Liver (tissue), 8 donors: ENCODE measurements at regions not wholly inside any gene's neighbourhood (a gene's known extent, or its start where the extent isn't known, plus 50 kb on each side); places are given as distances from the start of the nearest gene placed in this dataset.

Source experiments
- DNase-seq: peaks from one replicate; pipeline ENCODE4 v3.0.0-alpha.2; 2017; ENCODE audit warnings: low spot score
- H3K27ac ChIP-seq, 2 donors: one replicate each; pipeline ENCODE4 v1.7.0; 2013; ENCODE audit warnings: inconsistent platforms in 2 of 2, low read length in 2 of 2, control low read depth in 1 of 2, low read depth in 1 of 2, mild to moderate bottlenecking in 1 of 2
- H3K27me3 ChIP-seq, 4 donors: one replicate each; pipeline versions ENCODE4 v1.6.1 to v1.7.0; 2013; ENCODE audit warnings: low read length in 3 of 4, inconsistent platforms in 1 of 4, mild to moderate bottlenecking in 1 of 4, moderate library complexity in 1 of 4; ENCODE audit not compliant: control insufficient read depth in 4 of 4, insufficient read depth in 4 of 4
- H3K36me3 ChIP-seq, 4 donors: one replicate each; pipeline versions ENCODE4 v1.6.1 to v1.7.0; 2013; ENCODE audit warnings: low read length in 3 of 4, mild to moderate bottlenecking in 3 of 4, low read depth in 1 of 4, moderate library complexity in 1 of 4; ENCODE audit not compliant: control insufficient read depth in 4 of 4, insufficient read depth in 3 of 4
- H3K4me1 ChIP-seq, 4 donors: one replicate each; pipeline versions ENCODE4 v1.6.1 to v1.7.0; 2013; ENCODE audit warnings: low read length in 3 of 4, mild to moderate bottlenecking in 3 of 4, moderate library complexity in 1 of 4; ENCODE audit not compliant: control insufficient read depth in 4 of 4, insufficient read depth in 4 of 4
- H3K4me3 ChIP-seq, 3 donors: one replicate each; pipeline versions ENCODE4 v1.6.1 to v1.7.0; 2013; ENCODE audit warnings: low read length in 3 of 3, control low read depth in 1 of 3, low read depth in 1 of 3, mild to moderate bottlenecking in 1 of 3
- H3K9ac ChIP-seq, 2 donors: one replicate each; pipeline ENCODE4 v1.7.0; 2013; ENCODE audit warnings: low read length in 2 of 2, mild to moderate bottlenecking in 2 of 2, moderate library complexity in 2 of 2, control low read depth in 1 of 2, low read depth in 1 of 2
- H3K9me3 ChIP-seq, 4 donors: one replicate each; pipeline versions ENCODE4 v1.6.1 to v1.7.0; 2013; ENCODE audit warnings: low read length in 3 of 4; ENCODE audit not compliant: control insufficient read depth in 4 of 4
- EGR1 ChIP-seq, 2 donors: IDR thresholded peaks; 2 replicates each; pipeline ENCODE4 v1.6.1; 2016 to 2018; ENCODE audit warnings: antibody characterized with exemption in 2 of 2, low read depth in 2 of 2
- YY1 ChIP-seq: IDR thresholded peaks from 2 replicates; pipeline ENCODE4 v1.6.1; 2016; ENCODE audit warnings: antibody characterized with exemption, mild to moderate bottlenecking
- WGBS: extraction: QIAGEN DNeasy Blood & Tissue Kit; methylation state at CpG from one replicate; pipeline ENCODE4 v1.1.7; 2013; 5-methylcytosine and 5-hydroxymethylcytosine counted together
- TF ChIP-seq, protein P1 (sequence below): fragments of 150-350 bp; IDR thresholded peaks from 2 replicates; pipeline ENCODE4 v1.5.1; 2017; ENCODE audit warnings: improper control_type of control experiment, low read depth, low read length; ENCODE audit not compliant: missing input control
- donor health status: healthy.
- donor health status: healthy.
- donor health status: healthy.
- donor health status: healthy.
- donor health status: healthy.

DNA sequence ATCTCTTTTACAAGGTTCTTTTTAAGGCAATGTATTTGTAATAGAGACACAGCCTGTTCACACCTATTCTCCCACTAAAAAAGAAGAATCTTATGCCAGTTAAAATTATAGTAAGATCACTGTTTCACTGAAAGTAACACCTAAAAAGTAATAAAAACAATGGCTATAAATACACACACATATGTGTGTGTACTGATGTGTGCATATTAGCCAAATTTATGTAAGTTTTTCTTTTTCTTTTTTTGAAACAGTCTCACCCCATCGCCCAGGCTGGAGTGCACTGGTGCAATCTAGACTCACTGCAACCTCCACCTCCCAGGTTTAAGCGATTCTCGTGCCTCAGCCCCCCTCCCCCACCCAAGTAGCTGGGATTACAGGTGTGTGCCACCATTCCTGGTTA lies 56.8 kb upstream of the SLC30A10 start:
- no peak for TF ChIP-seq EGR1 (IDR thresholded peaks at IDR 0.05; ENCODE audit: low read depth in 2 of 2)
- TF ChIP-seq, protein P1, sequence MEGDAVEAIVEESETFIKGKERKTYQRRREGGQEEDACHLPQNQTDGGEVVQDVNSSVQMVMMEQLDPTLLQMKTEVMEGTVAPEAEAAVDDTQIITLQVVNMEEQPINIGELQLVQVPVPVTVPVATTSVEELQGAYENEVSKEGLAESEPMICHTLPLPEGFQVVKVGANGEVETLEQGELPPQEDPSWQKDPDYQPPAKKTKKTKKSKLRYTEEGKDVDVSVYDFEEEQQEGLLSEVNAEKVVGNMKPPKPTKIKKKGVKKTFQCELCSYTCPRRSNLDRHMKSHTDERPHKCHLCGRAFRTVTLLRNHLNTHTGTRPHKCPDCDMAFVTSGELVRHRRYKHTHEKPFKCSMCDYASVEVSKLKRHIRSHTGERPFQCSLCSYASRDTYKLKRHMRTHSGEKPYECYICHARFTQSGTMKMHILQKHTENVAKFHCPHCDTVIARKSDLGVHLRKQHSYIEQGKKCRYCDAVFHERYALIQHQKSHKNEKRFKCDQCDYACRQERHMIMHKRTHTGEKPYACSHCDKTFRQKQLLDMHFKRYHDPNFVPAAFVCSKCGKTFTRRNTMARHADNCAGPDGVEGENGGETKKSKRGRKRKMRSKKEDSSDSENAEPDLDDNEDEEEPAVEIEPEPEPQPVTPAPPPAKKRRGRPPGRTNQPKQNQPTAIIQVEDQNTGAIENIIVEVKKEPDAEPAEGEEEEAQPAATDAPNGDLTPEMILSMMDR = no peak
- TF ChIP-seq YY1 = no peak
- H3K27me3 ChIP-seq = no peaks in the 10 kb centered on the region
- peaks cover 3 to 25% (median 7%) of the 10 kb centered on the region in 4 donors for H3K36me3 ChIP-seq

More for the DNA sequence above, 56.8 kb upstream of the SLC30A10 start:
- DNase-seq = no peak
- H3K9ac ChIP-seq = no peak overlapping the region
- peaks cover 5 to 28% (median 17%) of the 10 kb centered on the region in 4 donors for H3K4me1 ChIP-seq
- no peak overlapping the region for H3K4me3 ChIP-seq
- H3K27ac ChIP-seq = no peak overlapping the region
- 98% methylated on average over 3 of the region's 3 CpGs for WGBS
- H3K9me3 ChIP-seq = no peaks in the 10 kb centered on the region
